Fibroblast of gingiva (primary cell): ENCODE measurements at regions not wholly inside any gene's neighbourhood (a gene's known extent, or its start where the extent isn't known, plus 50 kb on each side); places are given as distances from the start of the nearest gene placed in this dataset.
"Not testable (repeated sequence)": the region's sequence is repeated elsewhere in the genome, so short reads cannot be mapped to it uniquely, and the experiment has no call there.

Source experiments
- DNase-seq: peaks from one replicate; pipeline ENCODE4 v3.0.0-alpha.2; 2011; ENCODE audit warnings: low read depth

- no peak for DNase-seq
These were observed 184.7 kb downstream of the C9orf50 start for GRCh38 chr9:129435988-129436717.

- DNase-seq: no peak
These were observed 185.6 kb downstream of the C9orf50 start for GRCh38 chr9:129435291-129435690.

GRCh38 chr9:129434187-129434586, 186.7 kb downstream of the C9orf50 start:
- DNase-seq: no peak

GRCh38 chr9:129432297-129433154, 188.4 kb downstream of the C9orf50 start:
- DNase-seq: no peak

- no peak for DNase-seq
These were observed 189.8 kb downstream of the C9orf50 start for GRCh38 chr9:129430940-129431643.

- no peak for DNase-seq
These were observed 191.9 kb downstream of the C9orf50 start for GRCh38 chr9:129428864-129429577.

- no peak for DNase-seq
These were observed 193.8 kb downstream of the C9orf50 start for GRCh38 chr9:129427149-129427548.

- not testable (repeated sequence) for DNase-seq
These were observed 197.1 kb downstream of the C9orf50 start for GRCh38 chr9:129423755-129424154.

GRCh38 chr9:129423216-129423615, 197.7 kb downstream of the C9orf50 start:
- no peak for DNase-seq

- DNase-seq: no peak
These were observed 198.1 kb downstream of the C9orf50 start for GRCh38 chr9:129422843-129423192.

GRCh38 chr9:129422032-129422842, 198.7 kb downstream of the C9orf50 start:
- no peak for DNase-seq

- no peak for DNase-seq
These were observed 199.5 kb downstream of the C9orf50 start for GRCh38 chr9:129421371-129421770.

GRCh38 chr9:129420721-129421120, 200.2 kb downstream of the C9orf50 start:
- DNase-seq: no peak

- no peak for DNase-seq
These were observed 201.5 kb downstream of the C9orf50 start for GRCh38 chr9:129419382-129419899.

GRCh38 chr9:129418451-129418850, 202.4 kb downstream of the C9orf50 start:
- DNase-seq: no peak

GRCh38 chr9:129416821-129417539, 203.9 kb downstream of the C9orf50 start:
- DNase-seq: no peak

- no peak for DNase-seq
These were observed 204.8 kb downstream of the C9orf50 start for GRCh38 chr9:129415942-129416651.

GRCh38 chr9:129414993-129415941, 205.6 kb downstream of the C9orf50 start:
- no peak for DNase-seq
